ENCODE measurements at regions not wholly inside any gene's neighbourhood (a gene's known extent, or its start where the extent isn't known, plus 50 kb on each side); places are given as distances from the start of the nearest gene placed in this dataset.

DNA sequence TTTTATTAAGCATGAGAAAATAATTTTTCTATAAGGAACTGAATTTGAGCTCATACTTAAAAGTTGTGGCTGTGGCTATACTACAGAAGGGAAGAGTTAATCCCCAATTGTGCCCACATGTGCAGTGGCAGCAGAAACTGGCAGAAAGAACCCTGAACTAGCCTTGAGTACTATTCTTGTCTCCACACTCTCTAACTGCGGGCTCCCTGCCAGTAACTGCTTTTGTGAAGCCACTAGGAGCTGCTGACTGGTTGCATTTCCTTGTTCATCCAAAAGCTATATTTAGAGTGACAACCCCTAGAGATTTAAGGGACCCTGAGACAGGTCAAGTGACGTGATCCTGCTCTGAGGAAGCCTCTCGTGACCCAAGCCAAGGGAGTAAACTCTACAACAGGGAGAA lies 238.6 kb downstream of the ELAVL2 start:
- ATAC-seq (ENCODE audit: low read depth) = no peak
- H3K27me3 ChIP-seq (ENCODE audit: control insufficient read depth, insufficient read depth, low read length) = no peaks in the 10 kb centered on the region
- H3K36me3 ChIP-seq (ENCODE audit: control insufficient read depth, insufficient read depth, low read length) = no peaks in the 10 kb centered on the region
- no peaks in the 10 kb centered on the region for H3K79me1 ChIP-seq (ENCODE audit: low read depth in 1 of 2, low read length in 2 of 2)
- dilution Hi-C loops (cut with HindIII; ENCODE audit: low sequenced_read_pairs, unreplicated experiment) (no loop called here), in situ Hi-C loops (cut with MboI; ENCODE audit: low sequenced_read_pairs) (no loop called here), intact Hi-C loops (cut with micrococcal nuclease) (no loop called here)
- ChIA-PET CTCF (no interaction called here), POLR2A (ENCODE audit: unreplicated experiment) (no interaction called here)
- no peak overlapping the region for H4K91ac ChIP-seq (ENCODE audit: insufficient read depth, low read depth, low read length)
- no peaks in the 10 kb centered on the region for H3K9me1 ChIP-seq (ENCODE audit: insufficient read depth, low read length)
- H2BK120ac ChIP-seq (ENCODE audit: low read depth, low read length) = no peak overlapping the region
- no peak overlapping the region for H4K8ac ChIP-seq (ENCODE audit: low read depth in 2 of 2, low read length in 2 of 2)
- no peak for DNase-seq
- H3K23ac ChIP-seq (ENCODE audit: low read depth, low read length) = no peak overlapping the region
- H4K20me1 ChIP-seq (ENCODE audit: insufficient read depth, low read length) = no peaks in the 10 kb centered on the region
- no peak overlapping the region for H2BK15ac ChIP-seq (ENCODE audit: low read depth, low read length)
- no peaks in the 10 kb centered on the region for H3K4me1 ChIP-seq (ENCODE audit: control insufficient read depth, insufficient read depth, low read length)
- no peak overlapping the region for H3K27ac ChIP-seq (ENCODE audit: insufficient read depth, low read length)
- no peak overlapping the region for H3K14ac ChIP-seq (replicated peaks; ENCODE audit: low read depth, low read length)
- no peak overlapping the region for H3K4ac ChIP-seq (ENCODE audit: low read depth, low read length)
- H2AFZ ChIP-seq (replicated peaks; ENCODE audit: low read length, poor library complexity) = no peak overlapping the region
- peaks cover 10% of the 10 kb centered on the region for H3K9me3 ChIP-seq (ENCODE audit: control insufficient read depth, insufficient read depth, low read length)
- no CpG with 5 or more reads among the region's 3 CpGs for WGBS, 2 experiments (ENCODE audit: extremely low coverage in 2 of 2, insufficient read length in 1 of 2)
- H2BK20ac ChIP-seq (ENCODE audit: low read depth, low read length) = no peak overlapping the region
- no peak overlapping the region for H3K18ac ChIP-seq (ENCODE audit: low read depth, low read length)
- TF ChIP-seq RFX5 (IDR thresholded peaks at IDR 0.05; ENCODE audit: low read depth, low read length) (no peak), NFE2L2 (IDR thresholded peaks at IDR 0.05; ENCODE audit: low read depth, low read length) (no peak)
- H2AK9ac ChIP-seq (replicated peaks; ENCODE audit: low read depth, low read length, poor library complexity) = no peak overlapping the region
- H2AK5ac ChIP-seq (ENCODE audit: low read depth, low read length) = no peak overlapping the region
- H3K4me3 ChIP-seq (ENCODE audit: insufficient read depth, low read depth, low read length) = no peak overlapping the region
- no TSS peak for BruUV-seq (replicated peaks)
- H3K4me2 ChIP-seq (ENCODE audit: low read depth, low read length) = no peak overlapping the region
- no peak overlapping the region for H3K56ac ChIP-seq (ENCODE audit: extremely low read depth, insufficient read depth, low read length)
- H2BK5ac ChIP-seq (ENCODE audit: low read depth, low read length, poor library complexity, severe bottlenecking) = no peak overlapping the region
- no peak overlapping the region for H3K9ac ChIP-seq (ENCODE audit: low read depth, low read length)
- no peak overlapping the region for H4K5ac ChIP-seq (ENCODE audit: low read depth, low read length)

Data from IMR-90 (cell line).